ENCODE measurements at regions not wholly inside any gene's neighbourhood (a gene's known extent, or its start where the extent isn't known, plus 50 kb on each side); places are given as distances from the start of the nearest gene placed in this dataset.

DNA sequence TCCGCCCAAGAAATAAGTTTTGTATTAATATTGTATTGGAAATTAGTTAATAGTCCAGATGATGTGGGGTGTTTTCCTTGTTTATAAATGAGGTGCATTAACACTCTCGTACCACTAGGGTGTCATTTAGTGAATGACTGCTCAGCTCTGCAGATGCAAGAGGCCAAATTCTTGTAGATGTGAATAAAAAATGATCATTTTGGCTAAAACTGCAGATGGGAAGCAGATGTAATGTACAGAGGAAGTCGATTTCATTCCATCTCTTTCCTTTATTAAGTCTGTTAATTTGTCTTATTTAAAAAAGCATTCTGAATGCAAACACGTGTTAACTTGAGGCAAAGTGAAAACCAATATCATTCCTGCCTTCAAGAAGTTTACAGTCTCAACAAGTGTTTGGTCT, 108.1 kb downstream of the DHX15 start:
- FAIRE-seq (no peak), DNase-seq (ENCODE audit: insufficient read length, low spot score) (no peak)

GRCh38 chr4:24475756-24476155, 108.6 kb downstream of the DHX15 start:
- DNase-seq (ENCODE audit: insufficient read length, low spot score) (no peak), FAIRE-seq (no peak)

DNA sequence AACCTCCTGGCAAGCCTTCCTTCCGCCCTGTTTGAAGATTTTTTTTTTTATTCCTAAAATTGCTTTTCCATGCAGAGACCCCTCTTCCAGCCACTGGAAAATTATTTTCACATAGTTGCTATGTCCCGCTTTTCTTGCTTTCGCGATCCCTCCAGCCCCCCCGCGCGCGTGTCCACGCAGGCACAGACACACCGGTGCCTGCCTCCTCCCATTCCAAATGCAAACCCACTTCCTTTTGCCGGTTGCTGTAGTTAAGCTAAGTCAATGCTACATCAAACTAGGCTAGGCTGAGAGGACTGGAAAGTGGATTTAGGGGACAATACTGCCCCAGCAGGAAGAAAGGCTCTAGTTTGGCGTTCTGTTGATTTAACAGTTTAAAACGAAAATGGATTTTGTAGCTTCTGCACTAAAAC, 111.0 kb downstream of the DHX15 start:
- DNase-seq (ENCODE audit: insufficient read length, low spot score) (no peak), FAIRE-seq (no peak)

DNA sequence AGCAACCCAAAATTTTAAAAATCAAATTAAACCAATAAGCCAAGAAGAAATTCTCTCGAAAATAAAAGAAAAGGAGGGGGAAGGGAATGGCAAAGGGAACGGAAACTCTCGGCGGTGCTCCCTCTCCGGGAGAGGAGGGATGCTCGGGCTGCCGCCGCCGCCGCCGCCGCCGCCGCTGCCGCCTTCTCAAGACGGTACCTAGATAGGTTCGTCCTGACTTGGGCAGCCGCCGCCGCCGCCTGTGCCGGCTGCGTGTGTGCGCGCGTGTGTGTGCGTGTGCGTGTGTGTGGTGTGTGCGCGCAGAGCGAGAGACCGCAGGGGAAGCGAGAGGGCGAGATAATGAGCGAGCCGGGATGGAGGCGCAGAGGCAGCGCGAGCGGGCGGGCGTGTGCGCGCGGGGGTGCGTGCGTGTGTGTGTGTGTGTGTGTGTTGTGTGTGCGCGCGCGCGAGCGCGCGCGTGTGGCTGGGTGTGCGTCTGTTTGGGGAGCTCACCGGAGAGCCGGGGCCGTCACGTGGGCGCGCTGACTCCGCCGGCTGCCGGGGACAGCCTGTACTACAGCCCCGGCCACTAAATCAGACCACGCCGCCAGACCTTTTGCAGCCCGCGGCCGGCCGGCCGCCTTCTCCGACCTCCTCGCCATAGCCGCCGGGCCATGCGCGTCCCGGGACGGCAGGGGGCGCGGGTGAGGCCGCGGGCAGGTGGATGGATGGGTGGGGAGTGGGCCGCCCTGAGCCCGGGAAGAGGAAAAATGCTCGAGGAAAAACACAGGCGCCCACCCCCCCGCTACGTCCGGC, 111.6 kb downstream of the DHX15 start:
- DNase-seq (ENCODE audit: insufficient read length, low spot score) (no peak), FAIRE-seq (no peak)

- no peak for FAIRE-seq
These were observed 112.2 kb downstream of the DHX15 start for GRCh38 chr4:24472161-24472510.

DNA sequence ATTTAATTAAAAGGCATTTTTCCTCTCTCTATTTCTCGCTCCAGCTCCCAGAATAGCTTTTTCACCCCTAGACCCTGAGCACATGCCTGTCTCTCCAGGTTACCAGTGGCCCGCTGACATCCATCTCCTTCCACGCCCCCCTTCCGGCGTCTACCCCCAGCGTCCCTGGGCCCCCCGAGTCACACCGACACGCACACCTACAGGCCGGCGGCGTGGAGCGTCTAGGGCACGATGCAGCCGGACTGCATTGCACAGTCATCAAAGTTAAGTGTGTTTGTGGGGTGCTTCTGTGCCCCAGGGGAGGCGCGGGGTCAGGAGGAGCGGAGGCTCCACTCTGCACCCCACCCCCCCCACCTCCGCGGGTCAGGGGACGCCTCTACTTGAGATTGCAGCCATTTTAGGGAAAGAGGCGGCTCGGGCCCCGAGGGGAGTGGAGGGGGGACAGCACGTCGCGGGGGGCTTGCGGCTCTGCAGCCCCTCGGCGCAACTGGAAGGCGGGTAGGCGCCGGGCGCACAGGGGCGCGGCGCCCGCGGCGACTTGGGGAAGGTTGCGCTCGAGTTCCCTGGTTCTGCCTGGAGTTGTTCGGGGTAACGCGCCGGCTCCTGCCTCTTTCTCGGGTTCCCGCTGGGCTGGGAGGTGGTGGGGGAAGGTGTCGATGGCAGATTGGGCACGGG, 112.7 kb downstream of the DHX15 start:
- FAIRE-seq (no peak), DNase-seq (ENCODE audit: insufficient read length, low spot score) (no peak)

More at GRCh38 chr4:24472161-24472510, 112.2 kb downstream of the DHX15 start:
- DNase-seq (ENCODE audit: insufficient read length, low spot score) = no peak

GRCh38 chr4:24470666-24471485, 113.5 kb downstream of the DHX15 start:
- DNase-seq (ENCODE audit: insufficient read length, low spot score) = no peak
- FAIRE-seq = no peak

DNA sequence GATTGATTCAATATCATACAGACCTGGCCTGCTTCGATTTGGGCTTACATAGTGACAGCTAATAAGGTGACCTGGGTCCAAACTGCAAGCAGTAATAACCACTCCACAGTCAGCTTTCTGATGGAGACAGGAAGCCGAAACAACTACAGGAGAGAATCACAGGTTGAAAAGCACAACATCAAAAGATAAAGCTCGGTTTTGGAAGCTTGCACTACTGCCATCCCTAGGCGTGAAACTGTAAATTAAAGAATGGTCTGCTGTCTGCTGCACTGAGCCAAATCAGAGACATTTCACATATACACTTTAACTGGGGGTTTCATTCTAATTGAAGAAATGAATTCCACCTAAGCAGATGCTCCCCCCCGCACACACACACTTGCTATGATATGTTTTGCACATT, 116.3 kb downstream of the DHX15 start:
- FAIRE-seq = no peak
- no peak for DNase-seq (ENCODE audit: insufficient read length, low spot score)

- FAIRE-seq = no peak
These were observed 119.8 kb downstream of the DHX15 start for GRCh38 chr4:24464566-24464965.

GRCh38 chr4:24456431-24456830, 127.9 kb downstream of the DHX15 start:
- no peak for DNase-seq (ENCODE audit: insufficient read length, low spot score)
- FAIRE-seq = no peak

More at GRCh38 chr4:24464566-24464965, 119.8 kb downstream of the DHX15 start:
- no peak for DNase-seq (ENCODE audit: insufficient read length, low spot score)

DNA sequence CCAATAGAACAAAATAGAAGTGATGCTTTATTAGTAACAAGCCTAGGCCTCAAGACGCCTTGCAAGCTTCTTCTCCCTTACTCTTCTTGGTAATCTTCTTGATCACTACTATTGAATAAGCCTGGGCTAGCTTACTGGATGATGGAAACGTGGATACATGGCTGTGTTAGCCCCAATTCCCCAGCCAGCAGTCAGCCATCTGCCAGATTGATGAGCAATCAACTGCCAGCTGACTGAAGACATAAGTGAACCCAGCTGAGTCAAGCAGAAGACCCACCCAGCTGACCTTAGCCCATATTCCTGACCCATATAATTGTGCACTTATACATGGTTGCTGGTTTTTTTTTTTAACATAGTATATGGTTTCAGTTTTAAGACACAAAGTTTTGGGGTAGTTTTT, 130.4 kb downstream of the DHX15 start:
- FAIRE-seq (no peak), DNase-seq (ENCODE audit: insufficient read length, low spot score) (no peak)

- FAIRE-seq = no peak
These were observed 132.5 kb downstream of the DHX15 start for GRCh38 chr4:24451870-24452269.

GRCh38 chr4:24443200-24443599, 141.2 kb downstream of the DHX15 start:
- no peak for DNase-seq (ENCODE audit: insufficient read length, low spot score)
- FAIRE-seq = no peak

More at GRCh38 chr4:24451870-24452269, 132.5 kb downstream of the DHX15 start:
- no peak for DNase-seq (ENCODE audit: insufficient read length, low spot score)

DNA sequence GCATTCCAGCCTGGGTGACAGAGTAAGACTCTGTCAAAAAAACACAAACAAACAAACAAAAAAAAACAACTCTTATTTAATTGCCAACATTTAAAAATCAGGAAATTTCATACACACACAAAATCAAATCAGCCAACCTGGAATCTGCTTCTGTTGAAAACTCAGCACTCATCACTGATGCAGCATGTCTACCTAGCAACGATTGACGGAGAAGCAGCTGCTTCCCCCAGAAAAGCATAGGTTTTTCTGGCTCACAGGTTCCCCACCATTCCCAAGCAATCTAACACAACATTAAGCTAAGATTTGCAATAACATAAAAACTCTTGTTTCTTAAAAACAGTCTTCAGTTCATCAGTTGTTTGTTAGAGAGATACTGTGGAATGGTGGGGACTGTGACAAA, 143.6 kb downstream of the DHX15 start:
- DNase-seq (ENCODE audit: insufficient read length, low spot score) (no peak), FAIRE-seq (no peak)

GRCh38 chr4:24434241-24434640, 150.1 kb downstream of the DHX15 start:
- DNase-seq (ENCODE audit: insufficient read length, low spot score) (no peak), FAIRE-seq (no peak)

- no peak for DNase-seq (ENCODE audit: insufficient read length, low spot score)
These were observed 150.7 kb downstream of the DHX15 start for GRCh38 chr4:24433515-24434214.

GRCh38 chr4:24428850-24429249, 155.5 kb downstream of the DHX15 start:
- no peak for FAIRE-seq
- no peak for DNase-seq (ENCODE audit: insufficient read length, low spot score)

More at GRCh38 chr4:24433515-24434214, 150.7 kb downstream of the DHX15 start:
- FAIRE-seq = no peak

GRCh38 chr4:24426557-24426956, 157.8 kb downstream of the DHX15 start:
- FAIRE-seq (no peak), DNase-seq (ENCODE audit: insufficient read length, low spot score) (no peak)

DNA sequence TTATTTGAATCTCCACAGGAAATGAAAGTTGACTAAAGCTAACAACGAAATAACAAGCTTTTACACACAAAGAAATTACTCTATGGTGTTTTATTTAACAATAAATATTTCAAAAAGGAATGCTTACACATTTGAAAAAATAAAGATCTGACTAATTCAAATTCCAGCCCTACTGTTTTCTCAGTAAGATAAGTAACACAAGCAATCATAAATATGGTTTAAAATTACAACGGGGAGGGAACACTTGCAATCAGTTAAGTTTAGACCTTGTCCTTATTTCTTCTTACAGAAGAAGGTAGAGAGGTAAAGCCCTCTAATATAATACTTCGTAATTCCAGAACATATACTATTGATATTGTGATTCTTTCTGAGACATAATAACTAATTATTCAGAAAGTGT, 158.5 kb downstream of the DHX15 start:
- no peak for DNase-seq (ENCODE audit: insufficient read length, low spot score)
- no peak for FAIRE-seq

- FAIRE-seq (no peak), DNase-seq (ENCODE audit: insufficient read length, low spot score) (no peak)
These were observed 160.7 kb downstream of the DHX15 start for GRCh38 chr4:24423670-24424069.

GRCh38 chr4:24422644-24423043, 161.7 kb downstream of the DHX15 start:
- no peak for DNase-seq (ENCODE audit: insufficient read length, low spot score)
- no peak for FAIRE-seq
